GM12873 (cell line): ENCODE measurements at regions not wholly inside any gene's neighbourhood (a gene's known extent, or its start where the extent isn't known, plus 50 kb on each side); places are given as distances from the start of the nearest gene placed in this dataset.

Source experiments
- CTCF ChIP-seq: IDR thresholded peaks from 2 replicates; pipeline ENCODE4 v1.5.1; 2012; ENCODE audit warnings: low read depth, mild to moderate bottlenecking, moderate library complexity, low read length, control low read depth; ENCODE audit not compliant: insufficient read depth; ENCODE audit errors: missing control alignments

GRCh38 chr20:4441871-4442270 lies 192.8 kb upstream of the ADRA1D start:
- TF ChIP-seq CTCF: no peak

- TF ChIP-seq CTCF: no peak
Observed at GRCh38 chr20:4441191-4441590, 192.1 kb upstream of the ADRA1D start.

GRCh38 chr20:4439461-4439860 lies 190.4 kb upstream of the ADRA1D start:
- TF ChIP-seq CTCF: no peak

- no peak for TF ChIP-seq CTCF
Observed at GRCh38 chr20:4437131-4437530, 188.0 kb upstream of the ADRA1D start.

GRCh38 chr20:4435671-4436455 lies 186.8 kb upstream of the ADRA1D start:
- no peak for TF ChIP-seq CTCF

GRCh38 chr20:4435225-4435624 lies 186.1 kb upstream of the ADRA1D start:
- TF ChIP-seq CTCF: no peak

- TF ChIP-seq CTCF: no peak
Observed at GRCh38 chr20:4434681-4435080, 185.6 kb upstream of the ADRA1D start.
